GM12878 (cell line): ENCODE measurements at regions not wholly inside any gene's neighbourhood (a gene's known extent, or its start where the extent isn't known, plus 50 kb on each side); places are given as distances from the start of the nearest gene placed in this dataset.
"Not testable (repeated sequence)": the region's sequence is repeated elsewhere in the genome, so short reads cannot be mapped to it uniquely, and the experiment has no call there.

Experiments used
- ATAC-seq: fragments of 200-7000 bp; cut with Tn5 transposase; 3 replicates; pipeline ENCODE4 v1.9.1; 2020; ENCODE audit warnings: mild to moderate bottlenecking, moderate library complexity
- BruUV-seq: library from RNA; stranded (reverse); fragments of 400-500 nt; replicated peaks from 2 replicates; lab custom pipeline; 2021; lab: Mats Ljungman, UMichigan
- CTCF ChIA-PET: fragments of 300-600 bp; sonication (Branson Sonifier 250); formaldehyde crosslinking; extraction: SDS; loops from one replicate; lab custom pipeline; 2021; ENCODE audit warnings: inconsistent platforms; lab: Yijun Ruan, JAX
- POLR2A ChIA-PET: fragments of 350-600 bp; formaldehyde crosslinking; extraction: SDS; loops from one replicate; lab custom pipeline; 2021; ENCODE audit warnings: inconsistent platforms; lab: Charles Lee
- RAD21 ChIA-PET: fragments of 300-600 bp; sonication (Branson Sonifier 250); formaldehyde crosslinking; loops from one replicate; lab custom pipeline; 2023; ENCODE audit warnings: antibody characterized with exemption; ENCODE audit not compliant: unreplicated experiment; lab: Charles Lee
- SMC1A ChIA-PET: fragments of 300-600 bp; sonication (Branson Sonifier 250); formaldehyde crosslinking; loops from one replicate; lab custom pipeline; 2023; ENCODE audit not compliant: unreplicated experiment, uncharacterized antibody; lab: Charles Lee
- DNase-seq: peaks from one replicate; pipeline ENCODE4 v3.0.0-alpha.2; 2011; ENCODE audit warnings: low read depth, low spot score
- FAIRE-seq: peaks from 3 replicates; lab custom pipeline; 2011; peaks lifted over from hg19 to GRCh38; lab: Jason Lieb, UNC
- H2AFZ ChIP-seq: 2 replicates; pipeline ENCODE4 v1.6.0; 2011; ENCODE audit warnings: low read depth, low read length, control low read depth; ENCODE audit not compliant: control insufficient read depth
- H3K27ac ChIP-seq: 2 replicates; pipeline ENCODE4 v1.5.1; 2011; ENCODE audit warnings: control low read depth; ENCODE audit not compliant: control insufficient read depth, insufficient read depth
- H3K27me3 ChIP-seq, 2 experiments: replicated peaks in 1 of 2; 2 replicates each; pipeline versions ENCODE4 v1.6.0 to v1.6.1; 2011; ENCODE audit warnings: low read length in 1 of 2; ENCODE audit not compliant: control insufficient read depth in 2 of 2, insufficient read depth in 2 of 2
- H3K36me3 ChIP-seq, 2 experiments: 2 replicates each; pipeline ENCODE4 v1.5.1; 2011; ENCODE audit warnings: low read length in 1 of 2; ENCODE audit not compliant: control insufficient read depth in 2 of 2, insufficient read depth in 2 of 2
- H3K4me1 ChIP-seq: 2 replicates; pipeline ENCODE4 v1.6.1; 2011; ENCODE audit warnings: mild to moderate bottlenecking, low read length, moderate library complexity, mixed read lengths; ENCODE audit not compliant: control insufficient read depth, insufficient read depth
- H3K4me2 ChIP-seq: 2 replicates; pipeline ENCODE4 v1.6.0; 2011; ENCODE audit warnings: control low read depth; ENCODE audit not compliant: control insufficient read depth, insufficient read depth
- H3K4me3 ChIP-seq: fragments of 200-600 bp; sonication (generic); 2 replicates; pipeline ENCODE4 v1.5.1; 2016
- H3K79me2 ChIP-seq: 2 replicates; pipeline ENCODE4 v1.6.0; 2011; ENCODE audit warnings: low read length; ENCODE audit not compliant: control insufficient read depth, insufficient read depth
- H3K9ac ChIP-seq: 2 replicates; pipeline ENCODE4 v1.8.0; 2011; ENCODE audit warnings: low read length, control low read depth, mixed read lengths; ENCODE audit not compliant: control insufficient read depth, insufficient read depth
- H3K9me3 ChIP-seq: replicated peaks from 3 replicates; pipeline ENCODE4 v1.5.1; 2011; ENCODE audit warnings: mild to moderate bottlenecking, low read length; ENCODE audit not compliant: control insufficient read depth, insufficient read depth
- H4K20me1 ChIP-seq: 2 replicates; pipeline ENCODE4 v1.6.0; 2011; ENCODE audit not compliant: control insufficient read depth, insufficient read depth
- CBFB ChIP-seq: IDR thresholded peaks from 2 replicates; pipeline ENCODE4 v1.6.1; 2016; ENCODE audit warnings: antibody characterized with exemption, low read depth
- IRF3 ChIP-seq: fragments of 450-650 bp; IDR thresholded peaks from 2 replicates; pipeline ENCODE4 v1.6.1; 2014; ENCODE audit warnings: mild to moderate bottlenecking
- WGBS: methylation state at CpG from one replicate; pipeline ENCODE4 v1.1.6; 2016; ENCODE audit warnings: low lambda C conversion rate; ENCODE audit not compliant: insufficient replicate concordance, insufficient coverage; ENCODE audit errors: missing lambda C conversion rate; 5-methylcytosine and 5-hydroxymethylcytosine counted together
- in situ Hi-C: fragments of 300-500 bp; cut with MboI; formaldehyde crosslinking; loops from 9 replicates; pipeline ENCODE4 v1.14.3; 2018; ENCODE audit warnings: mixed read lengths
- intact Hi-C: fragments of 100-400 bp; cut with micrococcal nuclease; formaldehyde crosslinking; loops from one replicate; pipeline ENCODE4 v1.14.2; 2022; ENCODE audit not compliant: unreplicated experiment
- TF ChIP-seq, protein P1 (sequence below): IDR thresholded peaks from 2 replicates; pipeline ENCODE4 v1.6.1; 2011; ENCODE audit warnings: borderline replicate concordance, low read depth, mild to moderate bottlenecking, moderate library complexity, mixed read lengths, low read length; ENCODE audit not compliant: insufficient read depth; ENCODE audit errors: extremely low read length

GRCh38 chrX:138885886-138886285, 174.4 kb upstream of the FGF13 start:
- Histone ChIP-seq H3K4me3 (no peak overlapping the region), H2AFZ (no peak overlapping the region), H3K9ac (no peak overlapping the region), H3K36me3 (no peaks in the 10 kb centered on the region), H3K27me3 (no peaks in the 10 kb centered on the region), H4K20me1 (no peaks in the 10 kb centered on the region), H3K4me1 (no peaks in the 10 kb centered on the region), H3K27ac (no peak overlapping the region), H3K79me2 (no peaks in the 10 kb centered on the region), H3K4me2 (no peak overlapping the region), H3K9me3 (no peaks in the 10 kb centered on the region)
- SMC1A ChIA-PET = no interaction called here
- POLR2A ChIA-PET = no interaction called here
- intact Hi-C loops = no loop called here
- 30% methylated on average over 6 of the region's 6 CpGs for WGBS
- RAD21 ChIA-PET = no interaction called here
- CTCF ChIA-PET = no interaction called here
- in situ Hi-C loops = no loop called here
- TF ChIP-seq CBFB = no peak
- TF ChIP-seq, protein P1, sequence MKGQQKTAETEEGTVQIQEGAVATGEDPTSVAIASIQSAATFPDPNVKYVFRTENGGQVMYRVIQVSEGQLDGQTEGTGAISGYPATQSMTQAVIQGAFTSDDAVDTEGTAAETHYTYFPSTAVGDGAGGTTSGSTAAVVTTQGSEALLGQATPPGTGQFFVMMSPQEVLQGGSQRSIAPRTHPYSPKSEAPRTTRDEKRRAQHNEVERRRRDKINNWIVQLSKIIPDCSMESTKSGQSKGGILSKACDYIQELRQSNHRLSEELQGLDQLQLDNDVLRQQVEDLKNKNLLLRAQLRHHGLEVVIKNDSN = no peak
- TF ChIP-seq IRF3 = no peak
- FAIRE-seq = no peak
- no peak for ATAC-seq
- BruUV-seq = no TSS peak
- DNase-seq = no peak

DNA sequence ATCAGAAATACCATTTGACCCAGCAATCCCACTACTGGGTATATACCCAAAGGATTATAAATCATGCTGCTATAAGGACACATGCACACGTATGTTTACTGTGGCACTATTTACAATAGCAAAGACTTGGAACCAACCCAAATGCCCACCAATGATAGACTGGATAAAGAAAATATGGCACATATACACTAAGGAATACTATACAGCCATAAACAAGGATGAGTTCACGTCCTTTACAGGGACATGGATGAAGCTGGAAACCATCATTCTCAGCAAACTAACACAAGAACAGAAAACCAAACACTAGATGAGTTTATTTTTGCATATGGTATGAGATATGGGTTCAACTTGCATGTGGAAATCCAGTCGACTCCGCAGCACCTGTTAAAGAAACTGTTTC, 168.8 kb upstream of the FGF13 start:
- SMC1A ChIA-PET, in situ Hi-C loops, H3K4me3 ChIP-seq, BruUV-seq, H3K9ac ChIP-seq, H3K36me3 ChIP-seq, H3K4me2 ChIP-seq, H4K20me1 ChIP-seq, H3K79me2 ChIP-seq, H3K27me3 ChIP-seq, POLR2A ChIA-PET, CTCF ChIA-PET, H3K9me3 ChIP-seq, H3K4me1 ChIP-seq, RAD21 ChIA-PET, H2AFZ ChIP-seq, ATAC-seq, H3K27ac ChIP-seq, FAIRE-seq, DNase-seq, intact Hi-C loops: not testable (repeated sequence)
- WGBS = 23% methylated on average over 4 of the region's 4 CpGs
